ENCODE measurements at regions not wholly inside any gene's neighbourhood (a gene's known extent, or its start where the extent isn't known, plus 50 kb on each side); places are given as distances from the start of the nearest gene placed in this dataset.

GRCh38 chr21:26275801-26276200 is 105.2 kb upstream of the APP start (continued):
- TF ChIP-seq ZNF518A (tag by site-specific recombination; conservative IDR thresholded peaks at IDR 0.05; ENCODE audit: low read depth) (no peak), HOXC10 (CRISPR knock-in tag; IDR thresholded peaks at IDR 0.05) (no peak), KLF16 (tag by site-specific recombination; IDR thresholded peaks at IDR 0.05) (no peak), ZFP69B (tag by site-specific recombination; IDR thresholded peaks at IDR 0.05) (no peak), ZNF146 (tag by site-specific recombination; IDR thresholded peaks at IDR 0.05) (no peak), ZNF658 (tag by site-specific recombination; IDR thresholded peaks at IDR 0.05) (no peak), MYNN (tag by site-specific recombination; IDR thresholded peaks at IDR 0.05; ENCODE audit: borderline replicate concordance) (no peak), FEZF1 (tag by site-specific recombination; IDR thresholded peaks at IDR 0.05) (no peak), ZFHX2 (tag by site-specific recombination; conservative IDR thresholded peaks at IDR 0.05) (no peak), YY1 (tag by site-specific recombination; IDR thresholded peaks at IDR 0.05) (no peak), ZBTB7A (tag by site-specific recombination; IDR thresholded peaks at IDR 0.05; ENCODE audit: low read depth) (no peak), OVOL3 (tag by site-specific recombination; IDR thresholded peaks at IDR 0.05) (no peak)

- H3K36me3 ChIP-seq (ENCODE audit: control insufficient read depth in 2 of 2, insufficient read depth in 1 of 2, low read length in 2 of 2) = no peaks in the 10 kb centered on the region
- H3K4me3 ChIP-seq (ENCODE audit: low read depth, low read length) = no peak overlapping the region
- no peaks in the 10 kb centered on the region for H3K4me1 ChIP-seq (ENCODE audit: control insufficient read depth, insufficient read depth, low read length)
- POLR2A ChIA-PET = no interaction called here
- H3K9me3 ChIP-seq (ENCODE audit: control insufficient read depth, insufficient read depth, low read depth, low read length) = no peaks in the 10 kb centered on the region; the same call in 1 of the 2 replicates
- H3K27ac ChIP-seq (ENCODE audit: extremely low read depth, low read depth, low read length) = no peak overlapping the region
- TF ChIP-seq TRIM28 (IDR thresholded peaks at IDR 0.05; ENCODE audit: borderline replicate concordance, low read length) (peak; percentile 98), ZNF791 (tag by site-specific recombination; IDR thresholded peaks at IDR 0.05) (peak; percentile 98), ATF2 (tag by site-specific recombination; IDR thresholded peaks at IDR 0.05; ENCODE audit: low read depth) (no peak), ZNF529 (tag by site-specific recombination; IDR thresholded peaks at IDR 0.05; ENCODE audit: insufficient replicate concordance) (peak; percentile 21), SETDB1 (IDR thresholded peaks at IDR 0.05; ENCODE audit: insufficient read length, low read length) (peak; percentile 99), ZNF274 (IDR thresholded peaks at IDR 0.05; ENCODE audit: low read length) (no peak), ZNF274 (tag by site-specific recombination; IDR thresholded peaks at IDR 0.05; ENCODE audit: borderline replicate concordance) (no peak), ZBTB26 (tag by site-specific recombination; optimal IDR thresholded peaks at IDR 0.05) (no peak), ZNF658 (tag by site-specific recombination; IDR thresholded peaks at IDR 0.05) (no peak), CTCF (tag by site-specific recombination; IDR thresholded peaks at IDR 0.05) (no peak), ZNF660 (tag by site-specific recombination; IDR thresholded peaks at IDR 0.05) (no peak), ZBTB1 (tag by site-specific recombination; IDR thresholded peaks at IDR 0.05) (no peak), ZNF549 (tag by site-specific recombination; IDR thresholded peaks at IDR 0.05) (0 out of 2 replicates have a peak, but pooled peaks have one; percentile 27), ZNF211 (tag by site-specific recombination; IDR thresholded peaks at IDR 0.05; ENCODE audit: low read depth) (no peak)
- CTCF ChIA-PET = interaction anchor here (0.7 kb wide), 1 partner anchor 29 kb away, joined by 3 read pairs; no protein-coding TSS in a partner anchor
Observed at GRCh38 chr21:26273686-26274313, 103.2 kb upstream of the APP start.
